Upper lobe of left lung (tissue), 4 donors: ENCODE measurements at regions not wholly inside any gene's neighbourhood (a gene's known extent, or its start where the extent isn't known, plus 50 kb on each side); places are given as distances from the start of the nearest gene placed in this dataset.

Source experiments
- EP300 ChIP-seq, 4 donors: sonication (generic); formaldehyde crosslinking; IDR thresholded peaks; one replicate each; pipeline ENCODE4 v1.5.1; 2017; ENCODE audit warnings: antibody characterized with exemption in 4 of 4, control low read depth in 2 of 4
- POLR2A ChIP-seq, 4 donors: fragments of 450-650 bp; IDR thresholded peaks; one replicate each; pipeline ENCODE4 v1.5.1; 2016 to 2017; ENCODE audit warnings: antibody characterized with exemption in 4 of 4, mild to moderate bottlenecking in 2 of 4
- POLR2AphosphoS5 ChIP-seq, 2 donors: sonication (generic); formaldehyde crosslinking; IDR thresholded peaks; one replicate each; pipeline ENCODE4 v1.5.1; 2017; ENCODE audit warnings: antibody characterized with exemption in 2 of 2
- TF ChIP-seq, protein P1 (sequence below), 6 experiments: fragments of 450-650 bp in 4 of 6; fragments of 200-600 bp in 2 of 6; sonication (generic) in 2 of 6; IDR thresholded peaks; one replicate each; pipeline ENCODE4 v1.5.1; 2016 to 2019; ENCODE audit warnings: antibody characterized with exemption in 6 of 6

DNA sequence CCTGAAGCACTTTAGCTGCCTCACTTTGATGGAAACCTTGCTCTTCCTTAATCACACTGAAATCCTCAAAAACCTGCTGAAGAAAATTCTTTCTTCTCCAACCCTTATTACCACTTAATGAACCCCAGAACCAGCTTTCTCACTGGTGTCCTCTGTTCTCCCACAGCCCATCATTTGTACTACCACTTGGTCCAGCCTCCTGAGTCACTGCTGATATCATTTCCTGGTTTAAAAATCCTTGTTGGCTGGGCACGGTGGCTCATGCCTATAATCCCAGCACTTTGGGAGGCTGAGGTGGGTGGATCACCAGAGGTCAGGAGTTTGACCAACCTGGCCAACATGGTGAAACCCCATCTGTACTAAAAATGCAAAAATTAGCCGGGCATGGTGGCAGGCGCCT lies 418.6 kb upstream of the KCNMB2 start:
- no peak for TF ChIP-seq EP300 (IDR thresholded peaks at IDR 0.05)
- no peak for TF ChIP-seq POLR2A (IDR thresholded peaks at IDR 0.05)
- TF ChIP-seq, protein P1, sequence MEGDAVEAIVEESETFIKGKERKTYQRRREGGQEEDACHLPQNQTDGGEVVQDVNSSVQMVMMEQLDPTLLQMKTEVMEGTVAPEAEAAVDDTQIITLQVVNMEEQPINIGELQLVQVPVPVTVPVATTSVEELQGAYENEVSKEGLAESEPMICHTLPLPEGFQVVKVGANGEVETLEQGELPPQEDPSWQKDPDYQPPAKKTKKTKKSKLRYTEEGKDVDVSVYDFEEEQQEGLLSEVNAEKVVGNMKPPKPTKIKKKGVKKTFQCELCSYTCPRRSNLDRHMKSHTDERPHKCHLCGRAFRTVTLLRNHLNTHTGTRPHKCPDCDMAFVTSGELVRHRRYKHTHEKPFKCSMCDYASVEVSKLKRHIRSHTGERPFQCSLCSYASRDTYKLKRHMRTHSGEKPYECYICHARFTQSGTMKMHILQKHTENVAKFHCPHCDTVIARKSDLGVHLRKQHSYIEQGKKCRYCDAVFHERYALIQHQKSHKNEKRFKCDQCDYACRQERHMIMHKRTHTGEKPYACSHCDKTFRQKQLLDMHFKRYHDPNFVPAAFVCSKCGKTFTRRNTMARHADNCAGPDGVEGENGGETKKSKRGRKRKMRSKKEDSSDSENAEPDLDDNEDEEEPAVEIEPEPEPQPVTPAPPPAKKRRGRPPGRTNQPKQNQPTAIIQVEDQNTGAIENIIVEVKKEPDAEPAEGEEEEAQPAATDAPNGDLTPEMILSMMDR (IDR thresholded peaks at IDR 0.05), result no peak
- TF ChIP-seq POLR2AphosphoS5 (IDR thresholded peaks at IDR 0.05), result no peak
